ENCODE measurements at regions not wholly inside any gene's neighbourhood (a gene's known extent, or its start where the extent isn't known, plus 50 kb on each side); places are given as distances from the start of the nearest gene placed in this dataset.
"Not testable (repeated sequence)": the region's sequence is repeated elsewhere in the genome, so short reads cannot be mapped to it uniquely, and the experiment has no call there.

- TF ChIP-seq CTCF (conservative IDR thresholded peaks at IDR 0.05; ENCODE audit: low read depth, low read length), result no peak
- DNase-seq (ENCODE audit: low read depth), result no peak
- H3K4me3 ChIP-seq (ENCODE audit: low read depth, low read length), result no peak overlapping the region
Observed at GRCh38 chr17:55990332-55991006, 162.8 kb upstream of the ANKFN1 start.

- DNase-seq (ENCODE audit: low read depth), result no peak
- H3K4me3 ChIP-seq (ENCODE audit: low read depth, low read length), result no peak overlapping the region
- TF ChIP-seq CTCF (conservative IDR thresholded peaks at IDR 0.05; ENCODE audit: low read depth, low read length), result no peak
Observed at GRCh38 chr17:55996826-55997225, 156.4 kb upstream of the ANKFN1 start.

- H3K4me3 ChIP-seq (ENCODE audit: low read depth, low read length), result no peak overlapping the region
- TF ChIP-seq CTCF (conservative IDR thresholded peaks at IDR 0.05; ENCODE audit: low read depth, low read length), result no peak
- no peak for DNase-seq (ENCODE audit: low read depth)
Observed at GRCh38 chr17:56000411-56000810, 152.9 kb upstream of the ANKFN1 start.

GRCh38 chr17:56002656-56003055 is 150.6 kb upstream of the ANKFN1 start:
- DNase-seq (ENCODE audit: low read depth); H3K4me3 ChIP-seq (ENCODE audit: low read depth, low read length): not testable (repeated sequence)

- DNase-seq (ENCODE audit: low read depth), result no peak
- no peak for TF ChIP-seq CTCF (conservative IDR thresholded peaks at IDR 0.05; ENCODE audit: low read depth, low read length)
- H3K4me3 ChIP-seq (ENCODE audit: low read depth, low read length), result no peak overlapping the region
Observed at GRCh38 chr17:56009795-56010651, 143.3 kb upstream of the ANKFN1 start.

GRCh38 chr17:56011406-56012131 is 141.7 kb upstream of the ANKFN1 start:
- H3K4me3 ChIP-seq (ENCODE audit: low read depth, low read length), result no peak overlapping the region
- TF ChIP-seq CTCF (conservative IDR thresholded peaks at IDR 0.05; ENCODE audit: low read depth, low read length), result no peak
- no peak for DNase-seq (ENCODE audit: low read depth)

- no peak overlapping the region for H3K4me3 ChIP-seq (ENCODE audit: low read depth, low read length)
- no peak for TF ChIP-seq CTCF (conservative IDR thresholded peaks at IDR 0.05; ENCODE audit: low read depth, low read length)
- DNase-seq (ENCODE audit: low read depth), result no peak
Observed at GRCh38 chr17:56018211-56018610, 135.1 kb upstream of the ANKFN1 start.
